ENCODE measurements at regions not wholly inside any gene's neighbourhood (a gene's known extent, or its start where the extent isn't known, plus 50 kb on each side); places are given as distances from the start of the nearest gene placed in this dataset.

GRCh38 chr11:35066030-35066429, 72.9 kb upstream of the CD44 start:
- TF ChIP-seq CTCF (IDR thresholded peaks at IDR 0.05) (no peak), POLR2A (IDR thresholded peaks at IDR 0.05) (no peak)

Measured in ovary (tissue), 3 donors.